Vagina (tissue), 2 donors: ENCODE measurements at regions not wholly inside any gene's neighbourhood (a gene's known extent, or its start where the extent isn't known, plus 50 kb on each side); places are given as distances from the start of the nearest gene placed in this dataset.

ENCODE experiments used
- CTCF ChIP-seq, 3 experiments: fragments of 450-650 bp in 2 of 3; fragments of 200-600 bp in 1 of 3; sonication (generic) in 1 of 3; IDR thresholded peaks; one replicate each; pipeline ENCODE4 v1.5.1; 2017 to 2019; ENCODE audit warnings: antibody characterized with exemption in 3 of 3, mild to moderate bottlenecking in 2 of 3, moderate library complexity in 2 of 3
- POLR2AphosphoS5 ChIP-seq, 2 donors: sonication (generic); formaldehyde crosslinking; IDR thresholded peaks; one replicate each; pipeline ENCODE4 v1.9.0; 2017; ENCODE audit warnings: antibody characterized with exemption in 2 of 2, mild to moderate bottlenecking in 2 of 2, low read depth in 1 of 2; ENCODE audit not compliant: insufficient read depth in 1 of 2

GRCh38 chr7:52747817-52748216 is 287.6 kb upstream of the POM121L12 start:
- TF ChIP-seq POLR2AphosphoS5 (IDR thresholded peaks at IDR 0.05; ENCODE audit: insufficient read depth in 1 of 2, low read depth in 1 of 2) = no peak
- TF ChIP-seq CTCF (IDR thresholded peaks at IDR 0.05) = no peak
